Retinal pigment epithelial cell (primary cell): ENCODE measurements at regions not wholly inside any gene's neighbourhood (a gene's known extent, or its start where the extent isn't known, plus 50 kb on each side); places are given as distances from the start of the nearest gene placed in this dataset.

ENCODE experiments used
- DNase-seq: peaks from one replicate; pipeline ENCODE4 v3.0.0-alpha.2; 2010; ENCODE audit warnings: low read depth
- H3K4me3 ChIP-seq: 2 replicates; pipeline ENCODE4 v1.5.1; 2011; ENCODE audit warnings: mild to moderate bottlenecking, low read length, control low read depth, moderate library complexity
- TF ChIP-seq, protein P1 (sequence below): conservative IDR thresholded peaks from 2 replicates; pipeline ENCODE4 v1.5.1; 2011; ENCODE audit warnings: low read depth, low read length, control low read depth, inconsistent platforms

DNA sequence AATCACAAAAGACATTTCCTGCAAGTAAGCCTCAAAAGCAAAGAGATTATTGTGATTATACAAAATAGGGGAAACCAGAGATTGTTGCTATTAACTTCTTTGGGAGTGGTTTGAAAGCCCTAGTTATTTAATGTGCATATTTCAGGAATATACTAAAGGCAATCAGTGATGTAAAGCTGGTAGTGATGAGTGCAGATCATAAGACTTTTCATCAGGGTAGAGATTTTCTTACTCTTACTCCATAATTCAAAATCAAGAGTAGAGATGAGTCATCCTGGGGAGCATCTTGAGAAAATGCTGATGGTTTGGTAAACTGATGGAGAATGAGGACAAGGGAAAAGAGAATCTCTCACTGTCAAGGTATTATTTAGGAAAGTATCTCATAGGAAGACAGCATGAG is 309.5 kb downstream of the FBXO15 start:
- DNase-seq, result no peak
- no peak overlapping the region for H3K4me3 ChIP-seq
- TF ChIP-seq, protein P1, sequence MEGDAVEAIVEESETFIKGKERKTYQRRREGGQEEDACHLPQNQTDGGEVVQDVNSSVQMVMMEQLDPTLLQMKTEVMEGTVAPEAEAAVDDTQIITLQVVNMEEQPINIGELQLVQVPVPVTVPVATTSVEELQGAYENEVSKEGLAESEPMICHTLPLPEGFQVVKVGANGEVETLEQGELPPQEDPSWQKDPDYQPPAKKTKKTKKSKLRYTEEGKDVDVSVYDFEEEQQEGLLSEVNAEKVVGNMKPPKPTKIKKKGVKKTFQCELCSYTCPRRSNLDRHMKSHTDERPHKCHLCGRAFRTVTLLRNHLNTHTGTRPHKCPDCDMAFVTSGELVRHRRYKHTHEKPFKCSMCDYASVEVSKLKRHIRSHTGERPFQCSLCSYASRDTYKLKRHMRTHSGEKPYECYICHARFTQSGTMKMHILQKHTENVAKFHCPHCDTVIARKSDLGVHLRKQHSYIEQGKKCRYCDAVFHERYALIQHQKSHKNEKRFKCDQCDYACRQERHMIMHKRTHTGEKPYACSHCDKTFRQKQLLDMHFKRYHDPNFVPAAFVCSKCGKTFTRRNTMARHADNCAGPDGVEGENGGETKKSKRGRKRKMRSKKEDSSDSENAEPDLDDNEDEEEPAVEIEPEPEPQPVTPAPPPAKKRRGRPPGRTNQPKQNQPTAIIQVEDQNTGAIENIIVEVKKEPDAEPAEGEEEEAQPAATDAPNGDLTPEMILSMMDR, result no peak

DNA sequence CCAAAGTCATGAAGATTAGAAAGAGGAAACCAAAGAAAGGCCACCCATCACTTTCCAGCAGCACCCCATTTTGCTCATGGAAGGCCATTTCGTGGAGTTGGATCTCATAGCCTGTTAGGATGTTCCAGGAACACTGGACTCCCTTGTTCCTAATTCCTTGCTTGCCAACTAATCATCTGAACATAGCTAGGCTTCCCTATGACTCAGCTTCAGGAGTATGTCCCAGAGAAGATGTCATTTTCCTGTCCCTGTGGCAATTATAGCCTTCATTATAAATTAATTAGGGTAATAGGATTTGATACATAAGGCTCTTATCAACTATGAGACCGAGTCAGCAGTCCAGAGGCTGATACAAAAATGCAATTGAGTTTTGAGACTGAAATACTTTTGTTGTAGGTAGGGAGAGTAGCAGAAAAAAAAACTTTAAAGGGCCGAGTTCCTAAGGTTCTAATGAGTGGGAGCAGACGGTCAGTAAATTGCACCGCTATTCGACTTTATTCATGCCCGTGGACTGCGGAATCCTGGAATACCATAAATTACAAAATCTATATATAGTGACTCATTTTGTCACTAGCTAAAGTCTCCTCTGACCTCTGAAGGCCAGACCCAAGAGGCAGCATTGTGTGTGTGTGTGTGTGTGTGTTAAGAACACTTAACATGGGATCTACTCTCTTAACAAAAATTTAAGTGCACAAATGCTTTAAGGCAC is 311.8 kb downstream of the FBXO15 start:
- DNase-seq, result peak; percentile 51
- TF ChIP-seq, protein P1, result no peak
- H3K4me3 ChIP-seq, result no peak overlapping the region

DNA sequence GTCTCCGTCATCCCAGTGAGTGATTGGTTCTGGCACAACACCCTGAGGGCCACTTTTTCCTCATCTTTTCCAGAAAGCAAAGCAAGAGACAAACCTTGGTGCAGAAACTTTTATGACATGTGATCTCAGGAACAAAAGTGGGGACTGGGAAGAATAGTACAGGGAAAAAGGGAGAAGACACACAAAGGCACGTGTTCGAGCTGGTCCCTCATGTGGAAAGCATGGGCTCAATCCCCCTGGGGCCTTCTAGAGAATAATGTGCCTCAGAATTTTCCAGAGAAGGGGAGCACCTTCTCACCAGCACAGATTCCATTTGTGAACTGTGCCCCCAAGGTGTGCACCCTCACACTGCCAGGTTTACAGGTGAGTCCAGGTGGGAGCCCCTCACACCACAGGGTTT is 312.6 kb downstream of the FBXO15 start:
- DNase-seq, result no peak
- TF ChIP-seq, protein P1, result no peak

DNA sequence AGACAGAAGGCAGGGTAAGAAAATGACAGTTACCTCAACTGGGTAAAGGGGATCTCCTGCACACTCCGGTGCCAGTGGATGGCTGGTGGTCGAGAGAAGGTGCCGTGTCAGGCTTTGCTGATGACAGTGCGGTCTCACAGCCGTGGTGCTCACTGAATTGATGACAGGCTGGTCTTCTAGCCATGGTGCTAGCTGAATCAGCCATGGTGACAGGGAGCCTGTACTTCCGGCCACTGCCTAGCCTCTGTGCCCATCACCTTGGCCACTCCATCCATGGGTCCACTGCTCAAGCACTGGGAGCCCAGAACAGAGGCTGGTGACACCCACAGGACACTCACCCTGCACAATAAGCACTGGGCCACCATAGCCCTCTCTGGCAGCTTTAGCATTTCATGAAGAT is 315.9 kb downstream of the FBXO15 start:
- no peak for DNase-seq
- H3K4me3 ChIP-seq, result no peak overlapping the region
- TF ChIP-seq, protein P1, result no peak

More for the DNA sequence above, 312.6 kb downstream of the FBXO15 start:
- H3K4me3 ChIP-seq, result no peak overlapping the region

DNA sequence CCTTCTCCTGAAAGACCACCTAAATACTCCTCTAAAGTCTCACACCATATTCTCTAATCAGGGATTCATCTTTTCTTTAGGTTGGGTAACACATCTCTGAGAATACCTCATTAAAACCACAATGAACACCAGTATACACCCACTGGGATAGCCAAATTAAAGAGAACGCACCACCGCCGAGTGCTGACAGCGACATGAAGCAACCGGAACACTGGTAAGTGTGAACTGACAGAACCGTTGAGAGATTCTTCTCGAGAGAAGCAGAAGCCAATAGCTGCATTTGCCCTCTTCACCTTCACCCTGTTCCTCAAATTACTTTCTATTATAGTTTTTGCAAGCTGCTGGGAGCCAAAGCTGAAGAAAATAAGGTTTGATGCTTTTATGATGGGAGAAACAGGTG is 318.5 kb downstream of the FBXO15 start:
- no peak for DNase-seq
- H3K4me3 ChIP-seq, result no peak overlapping the region
- TF ChIP-seq, protein P1, result no peak

DNA sequence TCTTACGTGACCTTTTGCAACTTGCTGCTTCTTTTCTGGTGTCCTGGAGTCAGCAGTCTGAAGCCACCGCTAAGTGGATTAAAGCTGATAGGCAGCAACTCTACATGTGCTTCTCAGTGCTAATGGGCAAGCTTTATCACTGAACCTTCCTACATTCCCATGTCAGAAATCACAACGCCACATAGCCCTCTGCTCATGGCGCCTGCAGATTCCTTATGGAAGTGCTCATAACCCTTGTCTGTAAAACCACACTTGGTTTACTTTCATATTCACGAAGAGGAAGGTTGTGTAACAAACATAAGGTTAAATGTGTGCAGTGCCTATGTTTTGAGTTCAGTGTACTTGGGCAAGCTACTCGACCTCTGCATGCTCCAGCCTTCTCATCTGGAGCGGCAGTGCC is 319.8 kb downstream of the FBXO15 start:
- no peak overlapping the region for H3K4me3 ChIP-seq
- TF ChIP-seq, protein P1, result no peak
- DNase-seq, result no peak

DNA sequence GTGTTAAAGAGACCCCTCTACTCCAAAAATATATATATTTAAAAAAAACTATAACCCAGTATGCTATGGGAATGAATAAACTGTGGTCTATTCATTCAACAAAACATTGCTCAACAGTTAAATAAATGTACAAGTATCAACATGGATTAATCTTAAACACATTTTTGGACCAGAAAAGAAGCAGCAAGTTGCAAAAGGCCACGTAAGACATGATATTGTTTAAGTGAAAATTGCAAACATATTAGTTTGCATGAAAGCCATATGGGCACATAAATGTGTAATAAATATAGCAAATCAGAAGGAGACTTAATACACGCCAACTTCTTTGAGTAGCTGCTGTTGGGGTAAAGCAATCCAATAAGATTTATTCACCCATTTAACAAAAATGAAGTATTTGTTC is 321.5 kb downstream of the FBXO15 start:
- no peak overlapping the region for H3K4me3 ChIP-seq
- TF ChIP-seq, protein P1, result no peak
- no peak for DNase-seq
